H9 (cell line): ENCODE measurements at regions not wholly inside any gene's neighbourhood (a gene's known extent, or its start where the extent isn't known, plus 50 kb on each side); places are given as distances from the start of the nearest gene placed in this dataset.

Experiments used
- DNase-seq: peaks from one replicate; pipeline ENCODE4 v3.0.0-alpha.2; 2017
- H2AFZ ChIP-seq: one replicate; pipeline ENCODE4 v1.6.1; 2013; ENCODE audit warnings: mild to moderate bottlenecking, low read length, control low read depth, moderate library complexity
- H2AK5ac ChIP-seq: 2 replicates; pipeline ENCODE4 v1.6.1; 2013; ENCODE audit warnings: low read length, control low read depth, mixed read lengths; ENCODE audit not compliant: insufficient read length
- H2BK120ac ChIP-seq: one replicate; pipeline ENCODE4 v1.6.1; 2013; ENCODE audit warnings: low read depth, mild to moderate bottlenecking, low read length, control low read depth, inconsistent platforms; ENCODE audit not compliant: poor library complexity, severe bottlenecking
- H2BK12ac ChIP-seq: 2 replicates; pipeline ENCODE4 v1.6.1; 2013; ENCODE audit warnings: low read length, control low read depth, mixed read lengths, low read depth; ENCODE audit not compliant: insufficient read length
- H2BK15ac ChIP-seq: 2 replicates; pipeline ENCODE4 v1.6.1; 2013; ENCODE audit warnings: low read depth, low read length, control low read depth
- H2BK20ac ChIP-seq: one replicate; pipeline ENCODE4 v1.6.1; 2013; ENCODE audit warnings: low read depth, mild to moderate bottlenecking, low read length, control low read depth, inconsistent platforms; ENCODE audit not compliant: poor library complexity, severe bottlenecking
- H2BK5ac ChIP-seq: 2 replicates; pipeline ENCODE4 v1.6.1; 2013; ENCODE audit warnings: low read length, control low read depth, mixed read lengths; ENCODE audit not compliant: insufficient read length
- H3K14ac ChIP-seq: 2 replicates; pipeline ENCODE4 v1.6.1; 2013; ENCODE audit warnings: low read length, control low read depth; ENCODE audit not compliant: insufficient read depth
- H3K18ac ChIP-seq: 2 replicates; pipeline ENCODE4 v1.6.1; 2013; ENCODE audit warnings: low read depth, mild to moderate bottlenecking, mixed read lengths, low read length, control low read depth; ENCODE audit not compliant: insufficient read length
- H3K23ac ChIP-seq: 2 replicates; pipeline ENCODE4 v1.6.1; 2013; ENCODE audit warnings: low read length, control low read depth, mixed read lengths, low read depth; ENCODE audit not compliant: insufficient read length
- H3K23me2 ChIP-seq: 2 replicates; pipeline ENCODE4 v1.6.1; 2013; ENCODE audit warnings: low read depth, mild to moderate bottlenecking, mixed read lengths, low read length, control low read depth; ENCODE audit not compliant: insufficient read length, poor library complexity, severe bottlenecking
- H3K27ac ChIP-seq: 2 replicates; pipeline ENCODE4 v1.5.1; 2013; ENCODE audit warnings: low read length, control low read depth, mixed read lengths, low read depth; ENCODE audit not compliant: insufficient read length
- H3K27me3 ChIP-seq: 2 replicates; pipeline ENCODE4 v1.6.1; 2013; ENCODE audit warnings: low read length, control low read depth, inconsistent platforms; ENCODE audit not compliant: insufficient read depth
- H3K4ac ChIP-seq: 2 replicates; pipeline ENCODE4 v1.6.1; 2013; ENCODE audit warnings: low read depth, mild to moderate bottlenecking, control low read depth, inconsistent platforms, low read length, moderate library complexity
- H3K4me1 ChIP-seq: 2 replicates; pipeline ENCODE4 v1.6.1; 2013; ENCODE audit warnings: low read length, control low read depth, inconsistent platforms; ENCODE audit not compliant: insufficient read depth
- H3K4me2 ChIP-seq: 2 replicates; pipeline ENCODE4 v1.6.1; 2013; ENCODE audit warnings: low read length, control low read depth, mixed read lengths; ENCODE audit not compliant: insufficient read length, insufficient read depth
- H3K56ac ChIP-seq: 2 replicates; pipeline ENCODE4 v1.6.1; 2013; ENCODE audit warnings: low read depth, mild to moderate bottlenecking, mixed read lengths, low read length, control low read depth; ENCODE audit not compliant: insufficient read length
- H3K79me1 ChIP-seq: 2 replicates; pipeline ENCODE4 v1.6.1; 2013; ENCODE audit warnings: low read depth, mild to moderate bottlenecking, moderate library complexity, low read length, control low read depth, inconsistent platforms; ENCODE audit not compliant: insufficient read depth, poor library complexity, severe bottlenecking
- H3K79me2 ChIP-seq: 2 replicates; pipeline ENCODE4 v1.6.1; 2013; ENCODE audit warnings: low read length, control low read depth, inconsistent platforms; ENCODE audit not compliant: insufficient read depth
- H3K9ac ChIP-seq: 2 replicates; pipeline ENCODE4 v1.6.1; 2013; ENCODE audit warnings: low read length, control low read depth, mixed read lengths; ENCODE audit not compliant: insufficient read length; ENCODE audit errors: extremely low read depth
- H3K9me3 ChIP-seq: one replicate; pipeline ENCODE4 v1.6.1; 2013; ENCODE audit warnings: low read depth, low read length, inconsistent platforms; ENCODE audit not compliant: control insufficient read depth
- H3T11ph ChIP-seq: one replicate; pipeline ENCODE4 v1.6.1; 2013; ENCODE audit warnings: mild to moderate bottlenecking, low read length, control low read depth, inconsistent platforms
- H4K20me1 ChIP-seq: one replicate; pipeline ENCODE4 v1.6.1; 2013; ENCODE audit not compliant: control insufficient read depth, insufficient read length, insufficient read depth
- H4K5ac ChIP-seq: 2 replicates; pipeline ENCODE4 v1.6.1; 2013; ENCODE audit warnings: low read depth, mild to moderate bottlenecking, mixed read lengths, low read length, control low read depth; ENCODE audit not compliant: insufficient read length
- H4K8ac ChIP-seq: replicated peaks from 2 replicates; pipeline ENCODE4 v1.6.1; 2013; ENCODE audit warnings: low read length, control low read depth, mixed read lengths, low read depth; ENCODE audit not compliant: insufficient read length
- H4K91ac ChIP-seq: 2 replicates; pipeline ENCODE4 v1.6.1; 2013; ENCODE audit warnings: low read depth, mild to moderate bottlenecking, moderate library complexity, mixed read lengths, low read length, control low read depth; ENCODE audit not compliant: insufficient read length
- H3K27ac Mint-ChIP-seq, 3 experiments: 2 replicates in 2 of 3; 3 replicates in 1 of 3; pipeline ENCODE4 v1.8.0; 2020 to 2021; ENCODE audit warnings: mixed read lengths in 3 of 3, mild to moderate bottlenecking in 1 of 3, moderate library complexity in 1 of 3
- H3K27me3 Mint-ChIP-seq: 2 replicates; pipeline ENCODE4 v1.8.0; 2021; ENCODE audit warnings: low read depth, mild to moderate bottlenecking, moderate library complexity, mixed read lengths
- H3K36me3 Mint-ChIP-seq, 3 experiments: 2 replicates in 2 of 3; 3 replicates in 1 of 3; pipeline ENCODE4 v1.8.0; 2020 to 2021; ENCODE audit warnings: low read depth in 3 of 3, mixed read lengths in 3 of 3; ENCODE audit not compliant: insufficient read depth in 1 of 3
- H3K4me1 Mint-ChIP-seq, 2 experiments: 2 replicates each; pipeline ENCODE4 v1.8.0; 2020; ENCODE audit warnings: mixed read lengths in 2 of 2
- H3K4me3 Mint-ChIP-seq, 2 experiments: 2 replicates in 1 of 2; 3 replicates in 1 of 2; pipeline ENCODE4 v1.8.0; 2020 to 2021; ENCODE audit warnings: mild to moderate bottlenecking in 2 of 2, mixed read lengths in 2 of 2, moderate library complexity in 1 of 2
- H3K9me3 Mint-ChIP-seq, 2 experiments: 2 replicates in 1 of 2; 3 replicates in 1 of 2; pipeline ENCODE4 v1.8.0; 2020; ENCODE audit warnings: mild to moderate bottlenecking in 2 of 2, mixed read lengths in 2 of 2, moderate library complexity in 1 of 2
- WGBS: extraction: QIAGEN DNeasy Blood & Tissue Kit; methylation state at CpG from one replicate; pipeline ENCODE4 v1.1.7; 2013; ENCODE audit warnings: missing lambda C conversion rate, low lambda C conversion rate, mixed read lengths; ENCODE audit not compliant: insufficient read length; ENCODE audit errors: extremely low coverage; 5-methylcytosine and 5-hydroxymethylcytosine counted together
- TF ChIP-seq, protein P1 (sequence below): fragments of 200-600 bp; sonication (generic); conservative IDR thresholded peaks from 3 replicates; pipeline ENCODE4 v1.8.0; 2021; ENCODE audit warnings: antibody characterized with exemption, mild to moderate bottlenecking

DNA sequence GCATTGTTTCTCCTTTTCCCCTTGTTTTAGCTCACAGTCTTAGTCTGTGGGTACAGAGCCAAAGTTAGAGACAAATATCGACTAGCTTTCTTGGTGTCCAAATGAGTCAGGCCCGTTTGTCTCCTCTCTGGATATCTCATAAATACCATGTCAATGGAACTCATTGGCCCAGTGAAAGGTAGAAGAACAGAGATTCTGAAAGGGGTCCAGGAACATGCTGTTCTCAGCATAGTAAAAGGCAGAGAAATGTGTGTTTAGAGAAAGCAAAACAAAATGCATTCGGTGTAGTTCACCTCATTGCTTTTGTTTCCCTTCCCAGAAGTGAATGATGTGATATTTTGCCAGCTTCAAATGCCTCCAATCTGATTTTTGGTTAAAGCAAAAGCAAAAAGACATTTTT lies 238.6 kb upstream of the SLC8A1 start:
- peaks cover 0 to 7% (median 2%) of the 10 kb centered on the region in 3 experiments; a peak in 5 of 7 replicates for H3K36me3 Mint-ChIP-seq

More for the DNA sequence above, 238.6 kb upstream of the SLC8A1 start:
- Histone ChIP-seq H3K14ac (no peak overlapping the region), H2BK5ac (no peak overlapping the region), H3K9ac (no peak overlapping the region), H3K18ac (no peak overlapping the region), H4K20me1 (no peaks in the 10 kb centered on the region), H2AK5ac (no peak overlapping the region), H4K5ac (no peak overlapping the region), H3K4ac (no peak overlapping the region), H2AFZ (no peak overlapping the region), H3K27ac (no peak overlapping the region), H4K8ac (no peak overlapping the region), H3K4me2 (no peak overlapping the region), H3K79me1 (no peaks in the 10 kb centered on the region), H2BK15ac (no peak overlapping the region), H2BK120ac (no peak overlapping the region), H3K56ac (no peak overlapping the region), H2BK12ac (no peak overlapping the region), H3K23ac (no peak overlapping the region), H2BK20ac (no peak overlapping the region), H3T11ph (no peak overlapping the region), H3K9me3 (no peaks in the 10 kb centered on the region), H3K27me3 (no peaks in the 10 kb centered on the region), H3K4me1 (no peaks in the 10 kb centered on the region), H3K79me2 (no peaks in the 10 kb centered on the region), H3K23me2 (no peaks in the 10 kb centered on the region), H4K91ac (no peak overlapping the region)
- Mint-ChIP-seq H3K9me3 (peaks cover 5 to 7% of the 10 kb centered on the region in 2 experiments; a peak in 3 of 5 replicates), H3K27ac (no peak overlapping the region), H3K4me1 (peaks cover under 1 to 2% of the 10 kb centered on the region in 2 experiments; a peak in 3 of 4 replicates), H3K27me3 (no peaks in the 10 kb centered on the region), H3K4me3 (no peak overlapping the region)
- TF ChIP-seq, protein P1, sequence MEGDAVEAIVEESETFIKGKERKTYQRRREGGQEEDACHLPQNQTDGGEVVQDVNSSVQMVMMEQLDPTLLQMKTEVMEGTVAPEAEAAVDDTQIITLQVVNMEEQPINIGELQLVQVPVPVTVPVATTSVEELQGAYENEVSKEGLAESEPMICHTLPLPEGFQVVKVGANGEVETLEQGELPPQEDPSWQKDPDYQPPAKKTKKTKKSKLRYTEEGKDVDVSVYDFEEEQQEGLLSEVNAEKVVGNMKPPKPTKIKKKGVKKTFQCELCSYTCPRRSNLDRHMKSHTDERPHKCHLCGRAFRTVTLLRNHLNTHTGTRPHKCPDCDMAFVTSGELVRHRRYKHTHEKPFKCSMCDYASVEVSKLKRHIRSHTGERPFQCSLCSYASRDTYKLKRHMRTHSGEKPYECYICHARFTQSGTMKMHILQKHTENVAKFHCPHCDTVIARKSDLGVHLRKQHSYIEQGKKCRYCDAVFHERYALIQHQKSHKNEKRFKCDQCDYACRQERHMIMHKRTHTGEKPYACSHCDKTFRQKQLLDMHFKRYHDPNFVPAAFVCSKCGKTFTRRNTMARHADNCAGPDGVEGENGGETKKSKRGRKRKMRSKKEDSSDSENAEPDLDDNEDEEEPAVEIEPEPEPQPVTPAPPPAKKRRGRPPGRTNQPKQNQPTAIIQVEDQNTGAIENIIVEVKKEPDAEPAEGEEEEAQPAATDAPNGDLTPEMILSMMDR = no peak
- WGBS = no CpG with 5 or more reads among the region's 3 CpGs
- no peak for DNase-seq
